GM12878 (cell line): ENCODE measurements at regions not wholly inside any gene's neighbourhood (a gene's known extent, or its start where the extent isn't known, plus 50 kb on each side); places are given as distances from the start of the nearest gene placed in this dataset.
"Not testable (repeated sequence)": the region's sequence is repeated elsewhere in the genome, so short reads cannot be mapped to it uniquely, and the experiment has no call there.

Source experiments
- ATAC-seq: fragments of 200-7000 bp; cut with Tn5 transposase; 3 replicates; pipeline ENCODE4 v1.9.1; 2020; ENCODE audit warnings: mild to moderate bottlenecking, moderate library complexity
- BruUV-seq: library from RNA; stranded (reverse); fragments of 400-500 nt; replicated peaks from 2 replicates; lab custom pipeline; 2021; lab: Mats Ljungman, UMichigan
- CTCF ChIA-PET: fragments of 300-600 bp; sonication (Branson Sonifier 250); formaldehyde crosslinking; extraction: SDS; loops from one replicate; lab custom pipeline; 2021; ENCODE audit warnings: inconsistent platforms; lab: Yijun Ruan, JAX
- POLR2A ChIA-PET: fragments of 350-600 bp; formaldehyde crosslinking; extraction: SDS; loops from one replicate; lab custom pipeline; 2021; ENCODE audit warnings: inconsistent platforms; lab: Charles Lee
- RAD21 ChIA-PET: fragments of 300-600 bp; sonication (Branson Sonifier 250); formaldehyde crosslinking; loops from one replicate; lab custom pipeline; 2023; ENCODE audit warnings: antibody characterized with exemption; ENCODE audit not compliant: unreplicated experiment; lab: Charles Lee
- SMC1A ChIA-PET: fragments of 300-600 bp; sonication (Branson Sonifier 250); formaldehyde crosslinking; loops from one replicate; lab custom pipeline; 2023; ENCODE audit not compliant: unreplicated experiment, uncharacterized antibody; lab: Charles Lee
- DNase-seq: peaks from one replicate; pipeline ENCODE4 v3.0.0-alpha.2; 2011; ENCODE audit warnings: low read depth, low spot score
- FAIRE-seq: peaks from 3 replicates; lab custom pipeline; 2011; peaks lifted over from hg19 to GRCh38; lab: Jason Lieb, UNC
- H2AFZ ChIP-seq: 2 replicates; pipeline ENCODE4 v1.6.0; 2011; ENCODE audit warnings: low read depth, low read length, control low read depth; ENCODE audit not compliant: control insufficient read depth
- H3K27ac ChIP-seq: 2 replicates; pipeline ENCODE4 v1.5.1; 2011; ENCODE audit warnings: control low read depth; ENCODE audit not compliant: control insufficient read depth, insufficient read depth
- H3K27me3 ChIP-seq, 2 experiments: replicated peaks in 1 of 2; 2 replicates each; pipeline versions ENCODE4 v1.6.0 to v1.6.1; 2011; ENCODE audit warnings: low read length in 1 of 2; ENCODE audit not compliant: control insufficient read depth in 2 of 2, insufficient read depth in 2 of 2
- H3K36me3 ChIP-seq, 2 experiments: 2 replicates each; pipeline ENCODE4 v1.5.1; 2011; ENCODE audit warnings: low read length in 1 of 2; ENCODE audit not compliant: control insufficient read depth in 2 of 2, insufficient read depth in 2 of 2
- H3K4me1 ChIP-seq: 2 replicates; pipeline ENCODE4 v1.6.1; 2011; ENCODE audit warnings: mild to moderate bottlenecking, low read length, moderate library complexity, mixed read lengths; ENCODE audit not compliant: control insufficient read depth, insufficient read depth
- H3K4me2 ChIP-seq: 2 replicates; pipeline ENCODE4 v1.6.0; 2011; ENCODE audit warnings: control low read depth; ENCODE audit not compliant: control insufficient read depth, insufficient read depth
- H3K4me3 ChIP-seq: fragments of 200-600 bp; sonication (generic); 2 replicates; pipeline ENCODE4 v1.5.1; 2016
- H3K79me2 ChIP-seq: 2 replicates; pipeline ENCODE4 v1.6.0; 2011; ENCODE audit warnings: low read length; ENCODE audit not compliant: control insufficient read depth, insufficient read depth
- H3K9ac ChIP-seq: 2 replicates; pipeline ENCODE4 v1.8.0; 2011; ENCODE audit warnings: low read length, control low read depth, mixed read lengths; ENCODE audit not compliant: control insufficient read depth, insufficient read depth
- H3K9me3 ChIP-seq: replicated peaks from 3 replicates; pipeline ENCODE4 v1.5.1; 2011; ENCODE audit warnings: mild to moderate bottlenecking, low read length; ENCODE audit not compliant: control insufficient read depth, insufficient read depth
- H4K20me1 ChIP-seq: 2 replicates; pipeline ENCODE4 v1.6.0; 2011; ENCODE audit not compliant: control insufficient read depth, insufficient read depth
- HDAC2 ChIP-seq: fragments of 200-600 bp; sonication (generic); IDR thresholded peaks from 2 replicates; pipeline ENCODE4 v1.6.1; 2017
- JUND ChIP-seq: IDR thresholded peaks from 2 replicates; pipeline ENCODE4 v1.6.1; 2012; ENCODE audit warnings: low read depth, mild to moderate bottlenecking, low read length, improper control_type of control experiment, moderate library complexity
- RELA ChIP-seq: fragments of 450-650 bp; IDR thresholded peaks from 2 replicates; pipeline ENCODE4 v1.8.0; 2014; ENCODE audit warnings: borderline replicate concordance; ENCODE audit not compliant: partially characterized antibody
- SIN3A ChIP-seq: IDR thresholded peaks from 2 replicates; pipeline ENCODE4 v1.6.1; 2012; ENCODE audit warnings: low read depth, low read length, improper control_type of control experiment
- TCF7 ChIP-seq: IDR thresholded peaks from 2 replicates; pipeline ENCODE4 v1.6.1; 2014; ENCODE audit warnings: antibody characterized with exemption, borderline replicate concordance
- WGBS: methylation state at CpG from one replicate; pipeline ENCODE4 v1.1.6; 2016; ENCODE audit warnings: low lambda C conversion rate; ENCODE audit not compliant: insufficient replicate concordance, insufficient coverage; ENCODE audit errors: missing lambda C conversion rate; 5-methylcytosine and 5-hydroxymethylcytosine counted together
- in situ Hi-C: fragments of 300-500 bp; cut with MboI; formaldehyde crosslinking; loops from 9 replicates; pipeline ENCODE4 v1.14.3; 2018; ENCODE audit warnings: mixed read lengths
- intact Hi-C: fragments of 100-400 bp; cut with micrococcal nuclease; formaldehyde crosslinking; loops from one replicate; pipeline ENCODE4 v1.14.2; 2022; ENCODE audit not compliant: unreplicated experiment
- TF ChIP-seq, protein P1 (sequence below): IDR thresholded peaks from 2 replicates; pipeline ENCODE4 v1.6.1; 2012; ENCODE audit warnings: low read depth, low read length, improper control_type of control experiment
- TF ChIP-seq, protein P2 (sequence below): IDR thresholded peaks from 2 replicates; pipeline ENCODE4 v1.6.1; 2011; ENCODE audit warnings: mild to moderate bottlenecking, low read depth, low read length, moderate library complexity; ENCODE audit not compliant: insufficient replicate concordance
- TF ChIP-seq, protein P3 (sequence below), 3 experiments: IDR thresholded peaks in 2 of 3; conservative IDR thresholded peaks in 1 of 3; 2 replicates each; pipeline ENCODE4 v1.5.1; 2011; ENCODE audit warnings: low read depth in 3 of 3, low read length in 3 of 3, mild to moderate bottlenecking in 3 of 3, control low read depth in 2 of 3, moderate library complexity in 2 of 3, inconsistent platforms in 1 of 3, mixed read lengths in 1 of 3; ENCODE audit not compliant: control insufficient read depth in 2 of 3, insufficient read depth in 1 of 3; ENCODE audit errors: extremely low read depth in 1 of 3

DNA sequence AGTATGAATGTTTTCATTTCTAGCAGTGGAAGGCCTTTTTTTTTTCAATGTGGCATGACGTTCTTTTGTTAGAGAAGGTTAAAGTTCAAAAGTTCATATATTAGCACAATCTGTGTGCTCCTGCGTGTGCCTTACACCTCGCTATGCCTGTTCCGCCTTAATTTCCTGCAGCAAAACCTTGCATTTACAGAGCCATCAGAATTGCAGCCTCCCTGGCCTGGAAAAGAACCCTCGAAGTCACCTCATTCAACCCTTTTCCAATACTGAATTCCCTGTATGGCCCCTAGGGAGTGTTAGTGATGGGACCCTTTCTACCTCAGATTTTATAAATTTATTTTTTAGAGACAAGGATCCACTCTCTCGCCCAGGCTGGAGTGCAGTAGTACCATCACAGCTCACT, 103.5 kb upstream of the ZNF438 start:
- ATAC-seq, result no peak
- in situ Hi-C loops, result no loop called here
- FAIRE-seq, result no peak
- H2AFZ ChIP-seq, result no peak overlapping the region
- POLR2A ChIA-PET, result interaction anchor here (1.4 kb wide), 1 partner anchor 34 kb away, joined by 3 read pairs; no protein-coding TSS in a partner anchor
- H3K79me2 ChIP-seq, result no peaks in the 10 kb centered on the region
- H3K27me3 ChIP-seq, result no peaks in the 10 kb centered on the region
- no peaks in the 10 kb centered on the region for H3K36me3 ChIP-seq
- H3K4me2 ChIP-seq, result no peak overlapping the region
- no peak for DNase-seq
- H4K20me1 ChIP-seq, result no peaks in the 10 kb centered on the region
- H3K4me1 ChIP-seq, result peaks cover 11% of the 10 kb centered on the region
- no peak overlapping the region for H3K9ac ChIP-seq
- no peaks in the 10 kb centered on the region for H3K9me3 ChIP-seq
- WGBS, result 99% methylated on average over 6 of the region's 6 CpGs
- BruUV-seq, result no TSS peak
- CTCF ChIA-PET, result interaction anchor here (0.7 to 0.8 kb wide), 2 partner anchors 52 to 633 kb away, joined by 3 read pairs; no protein-coding TSS in a partner anchor
- TF ChIP-seq HDAC2 (no peak), TCF7 (no peak), JUND (no peak), SIN3A (no peak), RELA (no peak)
- TF ChIP-seq, protein P1, sequence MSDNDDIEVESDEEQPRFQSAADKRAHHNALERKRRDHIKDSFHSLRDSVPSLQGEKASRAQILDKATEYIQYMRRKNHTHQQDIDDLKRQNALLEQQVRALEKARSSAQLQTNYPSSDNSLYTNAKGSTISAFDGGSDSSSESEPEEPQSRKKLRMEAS, result no peak
- TF ChIP-seq, protein P2, sequence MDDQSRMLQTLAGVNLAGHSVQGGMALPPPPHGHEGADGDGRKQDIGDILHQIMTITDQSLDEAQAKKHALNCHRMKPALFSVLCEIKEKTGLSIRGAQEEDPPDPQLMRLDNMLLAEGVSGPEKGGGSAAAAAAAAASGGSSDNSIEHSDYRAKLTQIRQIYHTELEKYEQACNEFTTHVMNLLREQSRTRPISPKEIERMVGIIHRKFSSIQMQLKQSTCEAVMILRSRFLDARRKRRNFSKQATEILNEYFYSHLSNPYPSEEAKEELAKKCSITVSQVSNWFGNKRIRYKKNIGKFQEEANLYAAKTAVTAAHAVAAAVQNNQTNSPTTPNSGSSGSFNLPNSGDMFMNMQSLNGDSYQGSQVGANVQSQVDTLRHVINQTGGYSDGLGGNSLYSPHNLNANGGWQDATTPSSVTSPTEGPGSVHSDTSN, result no peak
- TF ChIP-seq, protein P3, sequence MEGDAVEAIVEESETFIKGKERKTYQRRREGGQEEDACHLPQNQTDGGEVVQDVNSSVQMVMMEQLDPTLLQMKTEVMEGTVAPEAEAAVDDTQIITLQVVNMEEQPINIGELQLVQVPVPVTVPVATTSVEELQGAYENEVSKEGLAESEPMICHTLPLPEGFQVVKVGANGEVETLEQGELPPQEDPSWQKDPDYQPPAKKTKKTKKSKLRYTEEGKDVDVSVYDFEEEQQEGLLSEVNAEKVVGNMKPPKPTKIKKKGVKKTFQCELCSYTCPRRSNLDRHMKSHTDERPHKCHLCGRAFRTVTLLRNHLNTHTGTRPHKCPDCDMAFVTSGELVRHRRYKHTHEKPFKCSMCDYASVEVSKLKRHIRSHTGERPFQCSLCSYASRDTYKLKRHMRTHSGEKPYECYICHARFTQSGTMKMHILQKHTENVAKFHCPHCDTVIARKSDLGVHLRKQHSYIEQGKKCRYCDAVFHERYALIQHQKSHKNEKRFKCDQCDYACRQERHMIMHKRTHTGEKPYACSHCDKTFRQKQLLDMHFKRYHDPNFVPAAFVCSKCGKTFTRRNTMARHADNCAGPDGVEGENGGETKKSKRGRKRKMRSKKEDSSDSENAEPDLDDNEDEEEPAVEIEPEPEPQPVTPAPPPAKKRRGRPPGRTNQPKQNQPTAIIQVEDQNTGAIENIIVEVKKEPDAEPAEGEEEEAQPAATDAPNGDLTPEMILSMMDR (IDR thresholded peaks at IDR 0.05 in 2 of 3, conservative IDR thresholded peaks at IDR 0.05 in 1 of 3; ENCODE audit: control insufficient read depth in 2 of 3, extremely low read depth in 1 of 3, insufficient read depth in 1 of 3, low read depth in 3 of 3, low read length in 3 of 3), result no peak
- H3K4me3 ChIP-seq, result no peak overlapping the region
- intact Hi-C loops, result loop anchor here (10.0 kb wide), 2 partner anchors 100 to 180 kb away; partner anchors contain the start of genes ZEB1 and ZNF438
- SMC1A ChIA-PET, result interaction anchor here (0.8 to 2.4 kb wide), 4 partner anchors 38 to 223 kb away, joined by 3 to 12 read pairs (median 4); no protein-coding TSS in a partner anchor
- H3K27ac ChIP-seq, result no peak overlapping the region
- RAD21 ChIA-PET, result interaction anchor here (0.6 kb wide), 1 partner anchor 400 kb away, joined by 3 read pairs; no protein-coding TSS in a partner anchor

DNA sequence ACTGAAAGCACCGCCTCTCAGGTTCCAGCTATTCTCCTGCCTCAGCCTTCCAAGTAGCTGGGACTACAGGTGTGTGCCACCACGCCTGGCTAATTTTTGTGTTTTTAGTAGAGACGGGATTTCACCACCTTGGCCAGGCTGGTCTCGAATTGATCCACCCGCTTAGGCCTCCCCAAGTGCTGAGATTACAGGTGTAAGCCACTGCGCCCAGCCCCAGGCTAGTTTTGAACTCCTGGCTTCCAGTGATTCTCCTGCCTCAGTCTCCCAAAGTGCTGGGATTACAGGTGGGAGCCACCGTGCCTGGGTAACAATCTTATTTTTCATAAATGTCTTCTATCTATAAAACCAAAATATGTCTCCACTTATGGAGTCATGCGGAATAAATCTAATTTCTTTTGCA, 104.1 kb upstream of the ZNF438 start:
- CTCF ChIA-PET, result interaction anchor here (0.7 kb wide), 1 partner anchor 633 kb away, joined by 3 read pairs; no protein-coding TSS in a partner anchor
- BruUV-seq, RAD21 ChIA-PET, H3K36me3 ChIP-seq, H3K9ac ChIP-seq, H3K27ac ChIP-seq, H3K27me3 ChIP-seq, DNase-seq, H4K20me1 ChIP-seq, FAIRE-seq, H3K4me3 ChIP-seq, in situ Hi-C loops, H3K4me2 ChIP-seq, H2AFZ ChIP-seq, ATAC-seq, H3K9me3 ChIP-seq, H3K79me2 ChIP-seq: not testable (repeated sequence)
- POLR2A ChIA-PET, result interaction anchor here (1.4 kb wide), 1 partner anchor 35 kb away, joined by 3 read pairs; no protein-coding TSS in a partner anchor
- H3K4me1 ChIP-seq, result peaks cover 11% of the 10 kb centered on the region
- SMC1A ChIA-PET, result interaction anchor here (0.7 to 1.4 kb wide), 3 partner anchors 36 to 172 kb away, joined by 3 to 4 read pairs (median 3); no protein-coding TSS in a partner anchor
- 93% methylated on average over 8 of the region's 8 CpGs for WGBS
- intact Hi-C loops, result loop anchor here (10.0 kb wide), 2 partner anchors 101 to 179 kb away; partner anchors contain the start of genes ZEB1 and ZNF438
